SIG-M5 (cell line): ENCODE measurements at regions not wholly inside any gene's neighbourhood (a gene's known extent, or its start where the extent isn't known, plus 50 kb on each side); places are given as distances from the start of the nearest gene placed in this dataset.

Experiments used
- DNase-seq: peaks from one replicate; lab custom pipeline; 2025; lab: John Stamatoyannopoulos, UW

- DNase-seq = no peak
These were observed 54.4 kb upstream of the PIK3R1 start for GRCh38 chr5:68161156-68161555.

- no peak for DNase-seq
These were observed 56.2 kb upstream of the PIK3R1 start for GRCh38 chr5:68159224-68159951.

- no peak for DNase-seq
These were observed 59.6 kb upstream of the PIK3R1 start for GRCh38 chr5:68155940-68156339.

GRCh38 chr5:68154119-68154857 lies 61.3 kb upstream of the PIK3R1 start:
- no peak for DNase-seq

GRCh38 chr5:68151812-68152211 lies 63.7 kb upstream of the PIK3R1 start:
- no peak for DNase-seq

GRCh38 chr5:68149189-68149588 lies 66.4 kb upstream of the PIK3R1 start:
- DNase-seq = no peak

GRCh38 chr5:68148096-68148495 lies 67.5 kb upstream of the PIK3R1 start:
- no peak for DNase-seq

- DNase-seq = no peak
These were observed 67.9 kb upstream of the PIK3R1 start for GRCh38 chr5:68147659-68148058.

- no peak for DNase-seq
These were observed 74.1 kb upstream of the PIK3R1 start for GRCh38 chr5:68141494-68141893.

- no peak for DNase-seq
These were observed 74.8 kb upstream of the PIK3R1 start for GRCh38 chr5:68140763-68141162.

GRCh38 chr5:68139611-68140441 lies 75.7 kb upstream of the PIK3R1 start:
- DNase-seq = no peak

GRCh38 chr5:68137511-68138140 lies 77.9 kb upstream of the PIK3R1 start:
- DNase-seq = no peak

- DNase-seq = no peak
These were observed 80.8 kb upstream of the PIK3R1 start for GRCh38 chr5:68134669-68135313.

- DNase-seq = no peak
These were observed 81.4 kb upstream of the PIK3R1 start for GRCh38 chr5:68134033-68134668.

GRCh38 chr5:68130253-68130652 lies 85.3 kb upstream of the PIK3R1 start:
- no peak for DNase-seq

- DNase-seq = no peak
These were observed 86.2 kb upstream of the PIK3R1 start for GRCh38 chr5:68129364-68129763.

- DNase-seq = no peak
These were observed 88.7 kb upstream of the PIK3R1 start for GRCh38 chr5:68126886-68127285.

- no peak for DNase-seq
These were observed 92.9 kb upstream of the PIK3R1 start for GRCh38 chr5:68122439-68123328.

GRCh38 chr5:68116868-68117411 lies 98.6 kb upstream of the PIK3R1 start:
- no peak for DNase-seq

- DNase-seq = no peak
These were observed 99.1 kb upstream of the PIK3R1 start for GRCh38 chr5:68116408-68116807.
